A673 (cell line): ENCODE measurements at regions not wholly inside any gene's neighbourhood (a gene's known extent, or its start where the extent isn't known, plus 50 kb on each side); places are given as distances from the start of the nearest gene placed in this dataset.

Source experiments
- EZH2 ChIP-seq: fragments of 200-600 bp; sonication (generic); IDR thresholded peaks from 2 replicates; pipeline ENCODE4 v1.6.1; 2017; ENCODE audit warnings: borderline replicate concordance, low read depth, mild to moderate bottlenecking, mixed read lengths, antibody characterized with exemption, low read length; ENCODE audit not compliant: poor library complexity, severe bottlenecking
- TF ChIP-seq, protein P1 (sequence below): fragments of 300-800, 200-600 bp; sonication (generic); conservative IDR thresholded peaks from 2 replicates; pipeline ENCODE4 v1.5.1; 2017; ENCODE audit warnings: low read depth, mild to moderate bottlenecking, antibody characterized with exemption, low read length, moderate library complexity, mixed read lengths

DNA sequence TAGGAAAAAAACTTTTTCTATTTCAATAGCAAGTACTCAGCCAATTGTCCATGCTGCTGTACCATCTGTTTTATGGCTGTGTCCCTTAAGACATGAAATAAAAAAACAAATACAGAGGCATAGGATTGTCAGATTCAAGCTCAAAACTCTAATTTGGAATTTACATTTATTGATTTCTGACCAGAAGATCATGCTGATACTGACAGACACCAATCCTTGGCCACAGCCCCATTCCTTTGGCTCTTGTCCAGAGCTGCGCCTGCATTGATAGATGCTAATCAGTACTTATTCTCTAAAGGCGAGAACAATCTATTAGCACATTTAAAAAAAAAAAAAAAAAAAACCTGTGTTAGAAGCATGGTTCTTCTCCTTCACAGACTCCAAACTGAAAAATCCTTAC is 384.6 kb downstream of the TMEM232 start:
- TF ChIP-seq, protein P1, sequence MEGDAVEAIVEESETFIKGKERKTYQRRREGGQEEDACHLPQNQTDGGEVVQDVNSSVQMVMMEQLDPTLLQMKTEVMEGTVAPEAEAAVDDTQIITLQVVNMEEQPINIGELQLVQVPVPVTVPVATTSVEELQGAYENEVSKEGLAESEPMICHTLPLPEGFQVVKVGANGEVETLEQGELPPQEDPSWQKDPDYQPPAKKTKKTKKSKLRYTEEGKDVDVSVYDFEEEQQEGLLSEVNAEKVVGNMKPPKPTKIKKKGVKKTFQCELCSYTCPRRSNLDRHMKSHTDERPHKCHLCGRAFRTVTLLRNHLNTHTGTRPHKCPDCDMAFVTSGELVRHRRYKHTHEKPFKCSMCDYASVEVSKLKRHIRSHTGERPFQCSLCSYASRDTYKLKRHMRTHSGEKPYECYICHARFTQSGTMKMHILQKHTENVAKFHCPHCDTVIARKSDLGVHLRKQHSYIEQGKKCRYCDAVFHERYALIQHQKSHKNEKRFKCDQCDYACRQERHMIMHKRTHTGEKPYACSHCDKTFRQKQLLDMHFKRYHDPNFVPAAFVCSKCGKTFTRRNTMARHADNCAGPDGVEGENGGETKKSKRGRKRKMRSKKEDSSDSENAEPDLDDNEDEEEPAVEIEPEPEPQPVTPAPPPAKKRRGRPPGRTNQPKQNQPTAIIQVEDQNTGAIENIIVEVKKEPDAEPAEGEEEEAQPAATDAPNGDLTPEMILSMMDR: no peak
- TF ChIP-seq EZH2: no peak
